H1 (cell line): ENCODE measurements at regions not wholly inside any gene's neighbourhood (a gene's known extent, or its start where the extent isn't known, plus 50 kb on each side); places are given as distances from the start of the nearest gene placed in this dataset.

Experiments
- CTCF ChIA-PET: fragments of 300-600 bp; sonication (Branson Sonifier 250); formaldehyde crosslinking; loops from one replicate; lab custom pipeline; 2021; ENCODE audit not compliant: partially characterized antibody; lab: Charles Lee
- POLR2A ChIA-PET: fragments of 300-600 bp; sonication (Branson Sonifier 250); formaldehyde crosslinking; loops from one replicate; lab custom pipeline; 2021; ENCODE audit warnings: inconsistent platforms; ENCODE audit not compliant: partially characterized antibody; lab: Charles Lee
- DNase-seq, 2 experiments: peaks; one replicate each; pipeline versions ENCODE4 v3.0.0 to v3.0.0-alpha.2; 2010 to 2022; ENCODE audit warnings: low spot score in 2 of 2, low read depth in 1 of 2, mixed read lengths in 1 of 2
- FAIRE-seq: peaks from 2 replicates; lab custom pipeline; 2011; peaks lifted over from hg19 to GRCh38; lab: Jason Lieb, UNC
- H2AFZ ChIP-seq: 2 replicates; pipeline ENCODE4 v1.8.1; 2012; ENCODE audit warnings: low read length, inconsistent platforms
- H2AK5ac ChIP-seq: 2 replicates; pipeline ENCODE4 v1.6.1; 2013; ENCODE audit warnings: low read depth, low read length
- H2BK120ac ChIP-seq: replicated peaks from 2 replicates; pipeline ENCODE3; 2013; ENCODE audit warnings: low read depth, low read length, inconsistent platforms
- H2BK12ac ChIP-seq: 2 replicates; pipeline ENCODE4 v1.6.1; 2013; ENCODE audit warnings: low read depth, low read length
- H2BK15ac ChIP-seq: 2 replicates; pipeline ENCODE4 v1.6.1; 2013; ENCODE audit warnings: low read length
- H2BK20ac ChIP-seq: 2 replicates; pipeline ENCODE4 v1.6.1; 2013; ENCODE audit warnings: low read length
- H2BK5ac ChIP-seq: 2 replicates; pipeline ENCODE4 v1.6.1; 2013; ENCODE audit warnings: low read depth, low read length
- H3K14ac ChIP-seq: 2 replicates; pipeline ENCODE4 v1.6.1; 2013; ENCODE audit warnings: inconsistent platforms; ENCODE audit not compliant: insufficient read length
- H3K18ac ChIP-seq: 2 replicates; pipeline ENCODE4 v1.6.1; 2013; ENCODE audit warnings: low read length; ENCODE audit errors: extremely low read depth
- H3K23ac ChIP-seq: 2 replicates; pipeline ENCODE4 v1.6.1; 2013; ENCODE audit warnings: inconsistent platforms; ENCODE audit not compliant: insufficient read length
- H3K23me2 ChIP-seq: 2 replicates; pipeline ENCODE4 v1.6.1; 2013; ENCODE audit warnings: low read depth, low read length
- H3K27ac ChIP-seq: 2 replicates; pipeline ENCODE4 v1.6.1; 2011; ENCODE audit warnings: low read depth, low read length, inconsistent platforms
- H3K27me3 ChIP-seq, 4 experiments: replicated peaks in 1 of 4; 1 replicate in 1 of 4; 2 replicates in 3 of 4; pipeline versions ENCODE4 v1.6.1 to v1.8.1; 2011 to 2013; ENCODE audit warnings: low read length in 3 of 4, mild to moderate bottlenecking in 3 of 4, inconsistent platforms in 2 of 4, mixed read lengths in 2 of 4, moderate library complexity in 1 of 4; ENCODE audit not compliant: control insufficient read depth in 3 of 4, insufficient read depth in 3 of 4; ENCODE audit errors: extremely low read depth in 1 of 4
- H3K36me3 ChIP-seq, 4 experiments: 2 replicates each; pipeline versions ENCODE4 v1.6.1 to v1.8.1; 2011 to 2013; ENCODE audit warnings: mild to moderate bottlenecking in 4 of 4, low read length in 3 of 4, moderate library complexity in 2 of 4, control low read depth in 1 of 4, inconsistent platforms in 1 of 4; ENCODE audit not compliant: insufficient read depth in 4 of 4, control insufficient read depth in 2 of 4
- H3K4ac ChIP-seq: replicated peaks from 2 replicates; pipeline ENCODE3; 2013; ENCODE audit warnings: low read length, low read depth, mixed read lengths, inconsistent platforms; ENCODE audit not compliant: insufficient read length
- H3K4me1 ChIP-seq, 4 experiments: replicated peaks in 1 of 4; 1 replicate in 1 of 4; 2 replicates in 3 of 4; pipeline versions ENCODE4 v1.6.1 to v1.8.1; 2011 to 2013; ENCODE audit warnings: low read length in 3 of 4, inconsistent platforms in 2 of 4, mixed read lengths in 1 of 4; ENCODE audit not compliant: insufficient read depth in 4 of 4, control insufficient read depth in 3 of 4
- H3K4me2 ChIP-seq, 2 experiments: 2 replicates each; pipeline versions ENCODE4 v1.6.1 to v1.8.1; 2011 to 2013; ENCODE audit warnings: low read depth in 2 of 2, low read length in 2 of 2, control low read depth in 1 of 2, inconsistent platforms in 1 of 2, mild to moderate bottlenecking in 1 of 2; ENCODE audit not compliant: insufficient read depth in 1 of 2
- H3K4me3 ChIP-seq, 4 experiments: fragments of 200-600, 300-600 bp in 1 of 4; sonication (generic), shearing (Covaris generic), sonication (Bioruptor Twin) in 1 of 4; 2 replicates each; pipeline versions ENCODE4 v1.5.1 to v1.8.1; 2011 to 2016; ENCODE audit warnings: low read length in 4 of 4, low read depth in 3 of 4, control low read depth in 2 of 4, inconsistent platforms in 2 of 4, mild to moderate bottlenecking in 2 of 4, mixed read lengths in 1 of 4, moderate library complexity in 1 of 4; ENCODE audit not compliant: insufficient read depth in 2 of 4; ENCODE audit errors: extremely low read depth in 1 of 4
- H3K56ac ChIP-seq: replicated peaks from 2 replicates; pipeline ENCODE3; 2013; ENCODE audit warnings: low read depth, mild to moderate bottlenecking, mixed read lengths, low read length, inconsistent platforms; ENCODE audit not compliant: insufficient read length
- H3K79me1 ChIP-seq: 2 replicates; pipeline ENCODE4 v1.6.1; 2013; ENCODE audit warnings: low read depth, low read length, control low read depth
- H3K79me2 ChIP-seq, 2 experiments: 2 replicates each; pipeline versions ENCODE4 v1.6.1 to v1.8.1; 2012 to 2013; ENCODE audit warnings: low read length in 2 of 2, mild to moderate bottlenecking in 2 of 2, inconsistent platforms in 1 of 2; ENCODE audit not compliant: insufficient read depth in 2 of 2, control insufficient read depth in 1 of 2
- H3K9ac ChIP-seq, 4 experiments: replicated peaks in 1 of 4; 1 replicate in 1 of 4; 2 replicates in 3 of 4; pipeline versions ENCODE4 v1.6.1 to v1.8.1; 2011 to 2013; ENCODE audit warnings: low read depth in 3 of 4, low read length in 3 of 4, control low read depth in 2 of 4, mild to moderate bottlenecking in 2 of 4, moderate library complexity in 2 of 4, inconsistent platforms in 1 of 4; ENCODE audit errors: extremely low read depth in 1 of 4
- H3K9me3 ChIP-seq, 2 experiments: 2 replicates each; pipeline versions ENCODE4 v1.6.1 to v1.8.1; 2012 to 2013; ENCODE audit warnings: mild to moderate bottlenecking in 2 of 2, moderate library complexity in 2 of 2, control low read depth in 1 of 2, inconsistent platforms in 1 of 2, low read depth in 1 of 2, low read length in 1 of 2, mixed read lengths in 1 of 2; ENCODE audit not compliant: insufficient read depth in 2 of 2
- H4K20me1 ChIP-seq, 2 experiments: replicated peaks in 1 of 2; 2 replicates each; pipeline versions ENCODE3 to v1.8.1; 2011 to 2013; ENCODE audit warnings: inconsistent platforms in 2 of 2, low read length in 2 of 2, mild to moderate bottlenecking in 1 of 2; ENCODE audit not compliant: insufficient read depth in 2 of 2, control insufficient read depth in 1 of 2
- H4K5ac ChIP-seq: 2 replicates; pipeline ENCODE4 v1.6.1; 2013; ENCODE audit warnings: low read length, low read depth, mixed read lengths, inconsistent platforms; ENCODE audit not compliant: insufficient read length
- H4K8ac ChIP-seq: 2 replicates; pipeline ENCODE4 v1.8.0; 2013; ENCODE audit warnings: mild to moderate bottlenecking, moderate library complexity, low read length, inconsistent platforms; ENCODE audit not compliant: insufficient read depth; ENCODE audit errors: extremely low read depth
- H4K91ac ChIP-seq: replicated peaks from 2 replicates; pipeline ENCODE3; 2013; ENCODE audit warnings: low read length, mixed read lengths, inconsistent platforms; ENCODE audit not compliant: insufficient read length
- BACH1 ChIP-seq: IDR thresholded peaks from 2 replicates; pipeline ENCODE4 v1.6.1; 2012; ENCODE audit warnings: low read length, improper control_type of control experiment
- CBX8 ChIP-seq: fragments of 300-800, 300-1000 bp; sonication (generic); IDR thresholded peaks from 2 replicates; pipeline ENCODE4 v1.7.1; 2016; ENCODE audit warnings: low read depth, low read length, borderline replicate concordance
- CHD1 ChIP-seq: IDR thresholded peaks from 2 replicates; pipeline ENCODE4 v1.6.1; 2012; ENCODE audit warnings: low read depth, low read length, improper control_type of control experiment
- JUND ChIP-seq: IDR thresholded peaks from 2 replicates; pipeline ENCODE4 v1.6.1; 2011; ENCODE audit warnings: mild to moderate bottlenecking, improper control_type of control experiment, low read length
- SAP30 ChIP-seq: fragments of 300-600 bp; sonication (generic); IDR thresholded peaks from 2 replicates; pipeline ENCODE4 v1.7.1; 2012; ENCODE audit warnings: low read length, moderate library complexity, mild to moderate bottlenecking, inconsistent platforms; ENCODE audit not compliant: insufficient read depth, insufficient replicate concordance
- SIRT6 ChIP-seq: IDR thresholded peaks from one replicate; pipeline ENCODE4 v1.7.1; 2012; ENCODE audit warnings: low read length, inconsistent platforms
- WGBS, 2 experiments: shearing (Covaris generic) in 1 of 2; methylation state at CpG; one replicate each; pipeline versions ENCODE4 v1.1.6 to v1.1.7; 2013 to 2015; ENCODE audit warnings: low lambda C conversion rate in 2 of 2, mixed read lengths in 2 of 2, inconsistent platforms in 1 of 2, low coverage in 1 of 2, missing lambda C conversion rate in 1 of 2; ENCODE audit not compliant: insufficient replicate concordance in 2 of 2, insufficient coverage in 1 of 2, insufficient read length in 1 of 2; ENCODE audit errors: extremely low coverage in 1 of 2, missing lambda C conversion rate in 1 of 2; 5-methylcytosine and 5-hydroxymethylcytosine counted together

DNA sequence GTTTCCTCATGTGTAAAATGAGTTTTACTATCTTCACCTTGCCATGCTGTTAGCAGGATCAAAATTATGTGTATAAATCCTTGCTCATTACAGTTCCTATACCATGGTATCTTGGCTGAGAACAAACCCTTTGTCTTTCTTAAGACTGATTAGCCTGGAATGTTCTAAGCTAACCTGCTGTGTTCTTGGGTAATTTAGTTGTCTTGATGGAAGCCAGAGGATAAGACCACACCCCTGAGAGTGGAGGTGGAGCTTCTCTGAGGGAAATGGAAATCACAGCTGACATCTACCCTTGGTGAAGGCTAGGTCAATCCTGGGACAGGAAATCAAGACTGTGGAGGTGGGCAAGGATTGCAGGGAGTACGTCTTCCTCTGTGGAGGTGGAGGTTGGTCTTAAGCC, 206.1 kb upstream of the ARHGAP20 start:
- no peak overlapping the region for H2BK20ac ChIP-seq
- CTCF ChIA-PET, result interaction anchor here (0.8 to 1.7 kb wide), 6 partner anchors 10 to 440 kb away, joined by 3 to 4 read pairs (median 3); no protein-coding TSS in a partner anchor
- no peak for TF ChIP-seq BACH1
- no peak for TF ChIP-seq SAP30
- no peak for TF ChIP-seq JUND
- no peak for TF ChIP-seq CHD1
- TF ChIP-seq SIRT6, result no peak
- no peak for TF ChIP-seq CBX8

More for the DNA sequence above, 206.1 kb upstream of the ARHGAP20 start:
- no peak overlapping the region for H4K91ac ChIP-seq
- no peak overlapping the region for H2BK5ac ChIP-seq
- H4K5ac ChIP-seq, result no peak overlapping the region
- H2AFZ ChIP-seq, result no peak overlapping the region
- H3K4ac ChIP-seq, result no peak overlapping the region
- no peaks in the 10 kb centered on the region for H3K9me3 ChIP-seq
- no peaks in the 10 kb centered on the region for H4K20me1 ChIP-seq
- FAIRE-seq (no peak), DNase-seq (no peak)
- no peak overlapping the region for H3K9ac ChIP-seq
- H3K23me2 ChIP-seq, result no peaks in the 10 kb centered on the region
- POLR2A ChIA-PET, result no interaction called here
- H3K27ac ChIP-seq, result no peak overlapping the region
- no peak overlapping the region for H2BK12ac ChIP-seq
- no peak overlapping the region for H3K23ac ChIP-seq
- no peak overlapping the region for H2BK120ac ChIP-seq
- H3K36me3 ChIP-seq, result no peaks in the 10 kb centered on the region; a peak in 1 of 8 replicates
- H3K18ac ChIP-seq, result no peak overlapping the region
- no peak overlapping the region for H2AK5ac ChIP-seq
- no peak overlapping the region for H2BK15ac ChIP-seq
- no peak overlapping the region for H4K8ac ChIP-seq
- no peaks in the 10 kb centered on the region for H3K79me1 ChIP-seq
- H3K4me1 ChIP-seq, result no peaks in the 10 kb centered on the region; a peak in 1 of 7 replicates
- no peaks in the 10 kb centered on the region for H3K27me3 ChIP-seq
- H3K4me3 ChIP-seq, result no peak overlapping the region
- 84% methylated on average over 1 of the region's 1 CpG; no CpG with 5 or more reads in 1 of the 2 experiments for WGBS, 2 experiments
- no peak overlapping the region for H3K4me2 ChIP-seq
- H3K79me2 ChIP-seq, result no peaks in the 10 kb centered on the region
- H3K14ac ChIP-seq, result no peak overlapping the region
- no peak overlapping the region for H3K56ac ChIP-seq
